ENCODE measurements at regions not wholly inside any gene's neighbourhood (a gene's known extent, or its start where the extent isn't known, plus 50 kb on each side); places are given as distances from the start of the nearest gene placed in this dataset.
"Not testable (repeated sequence)": the region's sequence is repeated elsewhere in the genome, so short reads cannot be mapped to it uniquely, and the experiment has no call there.

GRCh38 chrX:66728818-66729271 is 90.0 kb upstream of the EDA2R start:
- ATAC-seq (replicated peaks; ENCODE audit: extremely low read depth, poor library complexity, severe bottlenecking) (peak; percentile 62), DNase-seq (ENCODE audit: low spot score in 2 of 2) (peak; percentile 9 to 12)
- Mint-ChIP-seq H3K4me1 (no peaks in the 10 kb centered on the region), H3K27ac (ENCODE audit: low read depth) (no peak overlapping the region), H3K36me3 (ENCODE audit: insufficient read depth) (peaks cover 2% of the 10 kb centered on the region), H3K4me3 (peak overlapping the region; percentile 67), H3K27me3 (no peaks in the 10 kb centered on the region), H3K9me3 (no peaks in the 10 kb centered on the region)

GRCh38 chrX:66717926-66718325 is 79.0 kb upstream of the EDA2R start:
- Mint-ChIP-seq H3K4me3 (no peak overlapping the region), H3K4me1 (no peaks in the 10 kb centered on the region), H3K36me3 (ENCODE audit: insufficient read depth) (no peaks in the 10 kb centered on the region), H3K27me3 (peaks cover 54% of the 10 kb centered on the region), H3K9me3 (no peaks in the 10 kb centered on the region), H3K27ac (ENCODE audit: low read depth) (no peak overlapping the region)
- no peak for DNase-seq (ENCODE audit: low spot score in 2 of 2)
- ATAC-seq (replicated peaks; ENCODE audit: extremely low read depth, poor library complexity, severe bottlenecking): no peak

GRCh38 chrX:66698273-66699204 is 59.7 kb upstream of the EDA2R start:
- Mint-ChIP-seq H3K4me1 (no peaks in the 10 kb centered on the region), H3K4me3 (no peak overlapping the region), H3K27ac (ENCODE audit: low read depth) (no peak overlapping the region)

GRCh38 chrX:66692512-66692911 is 53.6 kb upstream of the EDA2R start:
- ATAC-seq (replicated peaks; ENCODE audit: extremely low read depth, poor library complexity, severe bottlenecking); DNase-seq (ENCODE audit: low spot score in 2 of 2); H3K27ac Mint-ChIP-seq (ENCODE audit: low read depth); H3K9me3 Mint-ChIP-seq; H3K4me3 Mint-ChIP-seq; H3K4me1 Mint-ChIP-seq; H3K27me3 Mint-ChIP-seq; H3K36me3 Mint-ChIP-seq (ENCODE audit: insufficient read depth): not testable (repeated sequence)

More at GRCh38 chrX:66698273-66699204, 59.7 kb upstream of the EDA2R start:
- no peak for ATAC-seq (replicated peaks; ENCODE audit: extremely low read depth, poor library complexity, severe bottlenecking)
- no peak for DNase-seq (ENCODE audit: low spot score in 2 of 2)
- H3K9me3 Mint-ChIP-seq: peaks cover 5% of the 10 kb centered on the region
- no peaks in the 10 kb centered on the region for H3K27me3 Mint-ChIP-seq
- H3K36me3 Mint-ChIP-seq (ENCODE audit: insufficient read depth): no peaks in the 10 kb centered on the region

All from central memory CD8-positive, alpha-beta T cell (primary cell).